ENCODE measurements at regions not wholly inside any gene's neighbourhood (a gene's known extent, or its start where the extent isn't known, plus 50 kb on each side); places are given as distances from the start of the nearest gene placed in this dataset.
"Not testable (repeated sequence)": the region's sequence is repeated elsewhere in the genome, so short reads cannot be mapped to it uniquely, and the experiment has no call there.

- no peaks in the 10 kb centered on the region for H3K4me1 ChIP-seq (replicated peaks)
- WGBS = 87% methylated on average over 7 of the region's 7 CpGs
- intact Hi-C loops (cut with DNase I) = no loop called here
- H3K36me3 ChIP-seq = no peaks in the 10 kb centered on the region
- H3K4me3 ChIP-seq = no peak overlapping the region
- no peak overlapping the region for H3K27ac ChIP-seq
- no peak for TF ChIP-seq POLR2A (IDR thresholded peaks at IDR 0.05)
- no peak for TF ChIP-seq POLR2AphosphoS5 (IDR thresholded peaks at IDR 0.05)
- no peak for TF ChIP-seq CTCF (IDR thresholded peaks at IDR 0.05)
- H3K9me3 ChIP-seq = no peaks in the 10 kb centered on the region
- H3K27me3 ChIP-seq (replicated peaks; ENCODE audit: insufficient read depth) = no peaks in the 10 kb centered on the region
- DNase-seq (ENCODE audit: low spot score) = no peak
Measured at GRCh38 chr4:129998436-129999150, 902.6 kb downstream of the C4orf33 start.

- H3K4me1 ChIP-seq (replicated peaks) = no peaks in the 10 kb centered on the region
- H3K4me3 ChIP-seq = no peak overlapping the region
- intact Hi-C loops (cut with DNase I) = no loop called here
- no peaks in the 10 kb centered on the region for H3K9me3 ChIP-seq
- DNase-seq (ENCODE audit: low spot score) = no peak
- H3K27me3 ChIP-seq (replicated peaks; ENCODE audit: insufficient read depth) = no peaks in the 10 kb centered on the region
- TF ChIP-seq POLR2AphosphoS5 (IDR thresholded peaks at IDR 0.05) (no peak), CTCF (IDR thresholded peaks at IDR 0.05) (no peak), POLR2A (IDR thresholded peaks at IDR 0.05) (no peak)
- no peaks in the 10 kb centered on the region for H3K36me3 ChIP-seq
- H3K27ac ChIP-seq = no peak overlapping the region
Measured at GRCh38 chr4:129999156-129999555, 903.2 kb downstream of the C4orf33 start.

- TF ChIP-seq POLR2A (IDR thresholded peaks at IDR 0.05) (no peak), CTCF (IDR thresholded peaks at IDR 0.05) (no peak), POLR2AphosphoS5 (IDR thresholded peaks at IDR 0.05) (no peak)
- H3K27me3 ChIP-seq (replicated peaks; ENCODE audit: insufficient read depth) = no peaks in the 10 kb centered on the region
- H3K27ac ChIP-seq = no peak overlapping the region
- no peaks in the 10 kb centered on the region for H3K36me3 ChIP-seq
- intact Hi-C loops (cut with DNase I) = no loop called here
- H3K4me1 ChIP-seq (replicated peaks) = no peaks in the 10 kb centered on the region
- H3K9me3 ChIP-seq = no peaks in the 10 kb centered on the region
- DNase-seq (ENCODE audit: low spot score) = no peak
- no peak overlapping the region for H3K4me3 ChIP-seq
Measured at GRCh38 chr4:130008461-130008860, 912.5 kb downstream of the C4orf33 start.

GRCh38 chr4:130012806-130013205, 916.9 kb downstream of the C4orf33 start:
- H3K4me1 ChIP-seq (replicated peaks); H3K4me3 ChIP-seq; H3K36me3 ChIP-seq; H3K9me3 ChIP-seq; intact Hi-C loops (cut with DNase I); H3K27ac ChIP-seq; DNase-seq (ENCODE audit: low spot score); H3K27me3 ChIP-seq (replicated peaks; ENCODE audit: insufficient read depth): not testable (repeated sequence)
- 98% methylated on average over 27 of the region's 29 CpGs for WGBS

- Histone ChIP-seq H3K4me1 (replicated peaks) (no peaks in the 10 kb centered on the region), H3K27me3 (replicated peaks; ENCODE audit: insufficient read depth) (no peaks in the 10 kb centered on the region), H3K27ac (no peak overlapping the region), H3K4me3 (no peak overlapping the region), H3K9me3 (no peaks in the 10 kb centered on the region), H3K36me3 (no peaks in the 10 kb centered on the region)
- no peak for DNase-seq (ENCODE audit: low spot score)
- 88% methylated on average over 2 of the region's 2 CpGs for WGBS
- TF ChIP-seq POLR2AphosphoS5 (IDR thresholded peaks at IDR 0.05) (no peak), CTCF (IDR thresholded peaks at IDR 0.05) (no peak), POLR2A (IDR thresholded peaks at IDR 0.05) (no peak)
- intact Hi-C loops (cut with DNase I) = no loop called here
Measured at GRCh38 chr4:130021706-130022105, 925.8 kb downstream of the C4orf33 start.
